Gastroesophageal sphincter (tissue), 4 donors: ENCODE measurements at regions not wholly inside any gene's neighbourhood (a gene's known extent, or its start where the extent isn't known, plus 50 kb on each side); places are given as distances from the start of the nearest gene placed in this dataset.
A peak's percentile ranks its signal among the peaks of the same experiment; 100 is the strongest.

Experiments used
- ATAC-seq: fragments of 150-250 bp; one replicate; pipeline ENCODE4 v1.9.1; 2016; ENCODE audit warnings: mild to moderate bottlenecking, moderate library complexity
- H3K27ac ChIP-seq, 4 donors: fragments of 200-600 bp; sonication (generic) in 3 of 4; 1 replicate in 3 of 4; 2 replicates in 1 of 4; pipeline ENCODE4 v1.5.1; 2016 to 2019
- H3K27me3 ChIP-seq: fragments of 200-600 bp; sonication (generic); one replicate; pipeline ENCODE4 v1.5.1; 2019
- H3K36me3 ChIP-seq, 2 donors: fragments of 200-600 bp; sonication (generic); one replicate each; pipeline ENCODE4 v1.5.1; 2019; ENCODE audit warnings: control low read depth in 1 of 2
- H3K4me1 ChIP-seq, 3 donors: fragments of 200-600 bp; sonication (generic); 1 replicate in 2 of 3; 2 replicates in 1 of 3; pipeline ENCODE4 v1.5.1; 2016 to 2019; ENCODE audit warnings: control low read depth in 2 of 3
- H3K4me3 ChIP-seq, 2 donors: fragments of 200-600 bp; sonication (generic); one replicate each; pipeline ENCODE4 v1.5.1; 2019; ENCODE audit warnings: mild to moderate bottlenecking in 1 of 2, moderate library complexity in 1 of 2
- H3K9me3 ChIP-seq, 3 donors: fragments of 200-600 bp; sonication (generic); one replicate each; pipeline ENCODE4 v1.5.1; 2017 to 2019; ENCODE audit warnings: control low read depth in 2 of 3
- CTCF ChIP-seq, 4 experiments: fragments of 200-600 bp in 2 of 4; fragments of 450-650 bp in 2 of 4; sonication (generic) in 1 of 4; IDR thresholded peaks; one replicate each; pipeline ENCODE4 v1.5.1; 2017 to 2019; ENCODE audit warnings: antibody characterized with exemption in 4 of 4, mild to moderate bottlenecking in 2 of 4, moderate library complexity in 2 of 4
- EP300 ChIP-seq: sonication (generic); formaldehyde crosslinking; IDR thresholded peaks from one replicate; pipeline ENCODE4 v1.6.1; 2017; ENCODE audit warnings: antibody characterized with exemption, mild to moderate bottlenecking
- POLR2A ChIP-seq, 2 donors: fragments of 450-650 bp; IDR thresholded peaks; one replicate each; pipeline ENCODE4 v1.6.1; 2017; ENCODE audit warnings: antibody characterized with exemption in 2 of 2, mild to moderate bottlenecking in 2 of 2, moderate library complexity in 1 of 2
- POLR2AphosphoS5 ChIP-seq: sonication (generic); formaldehyde crosslinking; IDR thresholded peaks from one replicate; pipeline ENCODE4 v1.6.1; 2017; ENCODE audit warnings: antibody characterized with exemption
- WGBS, 2 donors: methylation state at CpG; one replicate each; pipeline ENCODE4 v1.1.5; 2018; ENCODE audit warnings: low coverage in 1 of 2; 5-methylcytosine and 5-hydroxymethylcytosine counted together

- Histone ChIP-seq H3K27me3 (no peaks in the 10 kb centered on the region), H3K27ac (no peak overlapping the region), H3K36me3 (no peaks in the 10 kb centered on the region), H3K9me3 (no peaks in the 10 kb centered on the region), H3K4me1 (no peaks in the 10 kb centered on the region), H3K4me3 (no peak overlapping the region)
- no peak for TF ChIP-seq POLR2AphosphoS5
- no peak for TF ChIP-seq POLR2A (IDR thresholded peaks at IDR 0.05)
- no peak for TF ChIP-seq EP300
- TF ChIP-seq CTCF (IDR thresholded peaks at IDR 0.05), result no peak
- WGBS, 2 donors, result 100% methylated on average over 1 of the region's 1 CpG
- no peak for ATAC-seq
Observed at GRCh38 chr12:18919871-18920511, 182.1 kb downstream of the CAPZA3 start.

DNA sequence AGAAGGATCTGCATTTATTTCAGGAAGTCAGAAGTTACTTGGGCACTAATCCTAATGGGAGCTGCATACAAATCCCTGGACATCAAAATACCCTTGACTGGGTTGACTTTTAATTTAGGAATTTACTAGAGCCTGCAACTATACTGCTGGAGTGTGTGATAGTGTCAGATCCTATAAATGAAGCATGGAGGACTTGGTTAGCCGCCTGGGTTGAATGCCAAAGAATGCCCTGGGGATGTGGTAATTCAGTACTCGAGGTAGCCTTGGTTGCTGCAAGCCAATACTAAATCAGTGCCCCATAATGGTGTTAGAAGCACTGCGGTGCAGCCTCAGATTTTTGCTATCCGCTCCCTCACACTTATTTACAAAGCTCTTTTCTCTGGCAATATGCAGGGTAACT is 184.9 kb downstream of the CAPZA3 start:
- Histone ChIP-seq H3K9me3 (no peaks in the 10 kb centered on the region), H3K27ac (no peak overlapping the region), H3K27me3 (no peaks in the 10 kb centered on the region), H3K36me3 (no peaks in the 10 kb centered on the region), H3K4me1 (no peaks in the 10 kb centered on the region), H3K4me3 (no peak overlapping the region)
- TF ChIP-seq POLR2AphosphoS5, result no peak
- no peak for TF ChIP-seq POLR2A (IDR thresholded peaks at IDR 0.05)
- TF ChIP-seq CTCF (IDR thresholded peaks at IDR 0.05), result no peak
- TF ChIP-seq EP300, result no peak
- ATAC-seq, result no peak
- 80 to 92% methylated on average over 2 to 4 of the region's 4 CpGs for WGBS, 2 donors

DNA sequence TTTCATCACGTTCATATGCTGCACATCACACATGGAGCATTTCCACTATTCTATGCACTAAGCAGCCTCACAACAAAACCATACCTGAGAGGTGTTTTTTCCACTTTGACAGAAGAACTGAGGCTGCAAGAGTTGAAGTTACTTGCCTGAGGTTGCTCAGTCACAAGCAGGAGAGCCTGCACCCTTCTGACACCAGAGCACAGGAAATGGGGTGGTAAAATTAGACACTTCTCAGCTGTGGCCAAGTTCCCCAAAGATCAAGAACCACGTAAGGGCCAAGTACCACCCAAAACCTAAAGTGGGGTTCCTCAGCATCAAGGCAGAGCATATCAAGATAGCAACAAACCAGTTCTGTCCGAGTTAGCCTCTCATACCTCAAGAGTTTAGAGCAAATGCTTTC is 185.8 kb downstream of the CAPZA3 start:
- Histone ChIP-seq H3K27ac (no peak overlapping the region), H3K27me3 (no peaks in the 10 kb centered on the region), H3K36me3 (no peaks in the 10 kb centered on the region), H3K4me1 (no peaks in the 10 kb centered on the region), H3K4me3 (no peak overlapping the region), H3K9me3 (no peaks in the 10 kb centered on the region)
- TF ChIP-seq EP300 (no peak), CTCF (IDR thresholded peaks at IDR 0.05) (no peak), POLR2AphosphoS5 (no peak), POLR2A (IDR thresholded peaks at IDR 0.05) (no peak)
- WGBS, 2 donors, result 69 to 84% methylated on average over 2 to 3 of the region's 3 CpGs
- ATAC-seq, result no peak

DNA sequence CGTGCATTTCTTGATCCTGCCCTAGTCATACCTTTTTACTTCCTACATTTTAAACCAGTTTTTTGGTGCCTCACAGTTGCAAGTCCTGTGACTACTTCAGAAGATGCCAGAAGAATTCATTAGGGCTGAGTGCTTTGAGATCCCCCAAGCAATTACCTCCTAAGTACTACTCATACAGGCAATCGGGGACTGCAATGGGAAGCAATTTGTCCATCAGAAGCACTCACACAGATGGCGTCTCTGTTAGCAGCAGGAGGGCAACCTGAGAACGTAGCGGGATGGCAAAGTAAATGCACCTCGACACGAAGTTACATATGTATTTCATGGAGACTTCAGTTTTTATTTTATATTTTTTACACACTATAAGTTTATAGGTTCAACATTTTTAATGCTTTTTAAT is 188.3 kb downstream of the CAPZA3 start:
- H3K4me3 ChIP-seq, result no peak overlapping the region
- no peaks in the 10 kb centered on the region for H3K36me3 ChIP-seq
- ATAC-seq, result no peak
- WGBS, 2 donors, result 92 to 96% methylated on average over 7 of the region's 7 CpGs
- no peak overlapping the region for H3K27ac ChIP-seq
- no peaks in the 10 kb centered on the region for H3K27me3 ChIP-seq
- H3K4me1 ChIP-seq, result no peaks in the 10 kb centered on the region
- H3K9me3 ChIP-seq, result no peaks in the 10 kb centered on the region
- TF ChIP-seq CTCF (IDR thresholded peaks at IDR 0.05) (no peak), EP300 (no peak), POLR2AphosphoS5 (no peak), POLR2A (IDR thresholded peaks at IDR 0.05) (no peak)

GRCh38 chr12:18932211-18932610 is 194.3 kb downstream of the CAPZA3 start:
- Histone ChIP-seq H3K27ac (peak overlapping the region; percentile 24 to 61 (median 53)), H3K9me3 (no peaks in the 10 kb centered on the region), H3K4me3 (no peak overlapping the region), H3K36me3 (no peaks in the 10 kb centered on the region), H3K4me1 (peaks cover 0 to 9% (median 0%) of the 10 kb centered on the region in 3 donors), H3K27me3 (no peaks in the 10 kb centered on the region)
- WGBS, 2 donors, result 26 to 39% methylated on average over 2 of the region's 2 CpGs
- no peak for ATAC-seq
- TF ChIP-seq POLR2AphosphoS5 (no peak), EP300 (no peak), POLR2A (IDR thresholded peaks at IDR 0.05) (no peak), CTCF (IDR thresholded peaks at IDR 0.05) (no peak)
